DOHH2 (cell line): ENCODE measurements at regions not wholly inside any gene's neighbourhood (a gene's known extent, or its start where the extent isn't known, plus 50 kb on each side); places are given as distances from the start of the nearest gene placed in this dataset.

Experiments used
- CTCF ChIP-seq: fragments of 200-600 bp; sonication (generic); IDR thresholded peaks from one replicate; pipeline ENCODE4 v1.5.1; 2014; ENCODE audit warnings: antibody characterized with exemption, mild to moderate bottlenecking, low read depth, low read length; ENCODE audit not compliant: poor library complexity, severe bottlenecking
- EZH2phosphoT487 ChIP-seq: fragments of 200-600 bp; sonication (generic); IDR thresholded peaks from 2 replicates; pipeline ENCODE4 v1.6.1; 2017; ENCODE audit warnings: borderline replicate concordance, mild to moderate bottlenecking, antibody characterized with exemption, low read length, moderate library complexity, mixed read lengths

- TF ChIP-seq CTCF = no peak
- no peak for TF ChIP-seq EZH2phosphoT487
These were observed 131.7 kb upstream of the CCNG1 start for GRCh38 chr5:163305655-163306054.
